Skeletal muscle cell (primary cell): ENCODE measurements at regions not wholly inside any gene's neighbourhood (a gene's known extent, or its start where the extent isn't known, plus 50 kb on each side); places are given as distances from the start of the nearest gene placed in this dataset.

Experiments
- DNase-seq: peaks from one replicate; pipeline ENCODE4 v3.0.0-alpha.2; 2010; ENCODE audit warnings: low read depth
- H3K4me3 ChIP-seq: 2 replicates; pipeline ENCODE4 v1.5.1; 2011; ENCODE audit warnings: low read depth, mild to moderate bottlenecking, control low read depth, low read length, moderate library complexity

GRCh38 chr1:30335997-30336390, 387.4 kb downstream of the MATN1 start:
- H3K4me3 ChIP-seq, result no peak overlapping the region
- no peak for DNase-seq

GRCh38 chr1:30335389-30335996, 387.9 kb downstream of the MATN1 start:
- no peak for DNase-seq
- no peak overlapping the region for H3K4me3 ChIP-seq

GRCh38 chr1:30334767-30335166, 388.6 kb downstream of the MATN1 start:
- DNase-seq, result no peak

GRCh38 chr1:30332116-30333094, 391.0 kb downstream of the MATN1 start:
- DNase-seq, result no peak
- no peak overlapping the region for H3K4me3 ChIP-seq

More at GRCh38 chr1:30334767-30335166, 388.6 kb downstream of the MATN1 start:
- H3K4me3 ChIP-seq, result no peak overlapping the region

- DNase-seq, result no peak
- H3K4me3 ChIP-seq, result no peak overlapping the region
These were observed 391.8 kb downstream of the MATN1 start for GRCh38 chr1:30331415-30332065.

- no peak for DNase-seq
These were observed 392.7 kb downstream of the MATN1 start for GRCh38 chr1:30330644-30331043.

GRCh38 chr1:30329802-30330557, 393.4 kb downstream of the MATN1 start:
- H3K4me3 ChIP-seq, result no peak overlapping the region
- no peak for DNase-seq

More at GRCh38 chr1:30330644-30331043, 392.7 kb downstream of the MATN1 start:
- no peak overlapping the region for H3K4me3 ChIP-seq

GRCh38 chr1:30329263-30329753, 394.1 kb downstream of the MATN1 start:
- H3K4me3 ChIP-seq, result no peak overlapping the region
- no peak for DNase-seq

- H3K4me3 ChIP-seq, result no peak overlapping the region
- no peak for DNase-seq
These were observed 394.8 kb downstream of the MATN1 start for GRCh38 chr1:30328401-30329262.

GRCh38 chr1:30328100-30328370, 395.4 kb downstream of the MATN1 start:
- no peak overlapping the region for H3K4me3 ChIP-seq
- DNase-seq, result no peak

GRCh38 chr1:30327370-30328099, 395.9 kb downstream of the MATN1 start:
- no peak for DNase-seq
- no peak overlapping the region for H3K4me3 ChIP-seq

GRCh38 chr1:30325999-30326398, 397.4 kb downstream of the MATN1 start:
- H3K4me3 ChIP-seq, result no peak overlapping the region
- no peak for DNase-seq

- H3K4me3 ChIP-seq, result no peak overlapping the region
- no peak for DNase-seq
These were observed 398.1 kb downstream of the MATN1 start for GRCh38 chr1:30325085-30325935.

GRCh38 chr1:30324251-30325084, 398.9 kb downstream of the MATN1 start:
- DNase-seq, result no peak
- no peak overlapping the region for H3K4me3 ChIP-seq

GRCh38 chr1:30323841-30324240, 399.5 kb downstream of the MATN1 start:
- no peak for DNase-seq

GRCh38 chr1:30323352-30323751, 400.0 kb downstream of the MATN1 start:
- H3K4me3 ChIP-seq, result no peak overlapping the region
- DNase-seq, result no peak

More at GRCh38 chr1:30323841-30324240, 399.5 kb downstream of the MATN1 start:
- no peak overlapping the region for H3K4me3 ChIP-seq
